Amygdala (tissue), 56 donors: ENCODE measurements at regions not wholly inside any gene's neighbourhood (a gene's known extent, or its start where the extent isn't known, plus 50 kb on each side); places are given as distances from the start of the nearest gene placed in this dataset.
"Not testable (repeated sequence)": the region's sequence is repeated elsewhere in the genome, so short reads cannot be mapped to it uniquely, and the experiment has no call there.

Source experiments
- DNase-seq, 56 donors: peaks; one replicate each; lab custom pipeline; 2025; lab: John Stamatoyannopoulos, UW

DNA sequence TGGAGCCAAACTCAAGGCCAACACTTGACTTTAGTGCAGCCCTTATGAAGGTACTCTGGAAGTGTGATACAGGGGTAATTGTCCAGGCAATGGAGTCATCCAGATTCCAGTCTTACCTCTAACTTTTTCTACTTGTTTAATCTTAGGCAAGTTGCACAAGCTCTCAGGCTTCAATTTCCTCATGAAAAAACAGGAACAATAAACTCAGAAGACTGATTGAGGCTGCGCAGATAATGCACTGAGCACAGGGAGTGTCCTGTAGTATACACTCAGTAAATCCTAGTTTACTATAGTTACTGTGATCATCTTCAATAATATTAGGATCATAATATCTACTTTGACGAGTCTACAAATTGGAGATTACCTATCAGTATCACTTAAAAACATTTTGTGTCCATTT lies 127.5 kb upstream of the SMLR1 start:
- no peak for DNase-seq

DNA sequence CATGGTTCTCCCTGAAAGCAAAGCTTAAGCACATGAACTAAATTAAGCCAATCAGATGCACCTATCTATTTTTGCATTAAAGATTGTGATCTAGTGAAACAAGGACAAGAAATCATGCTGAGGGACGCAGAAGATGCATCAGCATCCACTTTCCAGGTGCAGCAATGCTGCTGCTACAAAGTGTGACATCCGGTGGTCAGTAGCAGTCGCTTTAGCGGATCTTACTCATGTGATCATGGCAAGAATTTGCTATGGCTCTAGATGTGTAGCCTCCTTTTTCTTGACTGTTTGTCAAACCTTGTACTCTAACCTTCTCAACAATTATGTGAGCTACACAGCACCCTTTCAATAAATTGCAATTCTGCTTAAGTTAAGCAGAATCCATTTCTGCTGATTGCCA lies 126.8 kb upstream of the SMLR1 start:
- DNase-seq = no peak

DNA sequence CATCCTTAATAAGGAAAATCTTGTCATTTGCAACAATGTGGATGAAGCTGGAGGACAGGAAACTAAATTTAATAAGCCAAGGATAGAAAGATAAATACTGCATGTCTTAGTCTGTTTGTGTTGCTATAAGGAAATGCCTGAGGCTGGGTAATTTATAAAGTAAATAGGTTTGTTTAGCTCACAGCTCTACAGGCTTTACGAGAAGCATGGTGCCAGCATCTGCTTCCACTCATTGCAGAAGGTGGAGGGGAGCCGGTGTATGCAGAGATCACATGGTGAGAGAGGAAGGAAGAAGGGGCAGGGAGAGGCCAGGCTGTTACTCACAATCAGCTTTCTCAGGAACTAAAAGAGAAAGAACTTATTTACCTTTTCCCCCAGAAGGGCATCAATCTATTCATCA lies 118.9 kb upstream of the SMLR1 start:
- DNase-seq = no peak

DNA sequence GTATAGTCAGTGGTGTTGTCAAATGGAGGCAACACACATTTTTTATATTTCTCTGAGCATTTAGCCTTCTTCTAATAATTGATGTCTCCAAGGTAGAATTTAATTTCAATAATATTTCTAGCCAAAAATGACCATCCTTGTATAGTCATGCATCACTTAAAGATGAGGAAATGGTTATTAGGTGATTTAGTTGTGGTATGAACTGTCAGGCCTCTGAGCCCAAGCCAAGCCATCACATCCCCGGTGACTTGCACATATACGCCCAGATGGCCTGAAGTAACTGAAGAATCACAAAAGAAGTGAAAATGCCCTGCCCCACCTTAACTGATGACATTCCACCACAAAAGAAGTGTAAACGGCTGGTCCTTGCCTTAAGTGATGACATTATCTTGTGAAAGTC lies 115.6 kb upstream of the SMLR1 start:
- DNase-seq = not testable (repeated sequence)

DNA sequence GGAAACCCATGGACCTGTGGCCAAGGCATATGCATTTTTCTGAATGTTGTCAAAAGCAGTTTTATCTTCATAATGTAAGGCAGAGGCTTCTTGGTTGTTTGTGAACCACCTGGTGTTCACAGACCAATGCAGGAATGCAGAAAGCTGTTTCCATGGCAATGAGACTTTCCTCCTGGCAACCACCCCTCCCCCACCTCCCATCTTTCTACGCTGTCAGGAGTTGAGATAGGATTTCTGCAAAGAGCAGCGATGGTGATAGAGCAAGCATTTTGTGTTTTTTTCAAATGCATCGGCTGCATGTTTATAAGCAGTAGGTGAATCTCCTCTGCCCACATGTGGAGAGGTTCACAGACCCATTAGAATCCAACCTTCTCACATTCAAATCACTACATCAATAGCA lies 114.1 kb upstream of the SMLR1 start:
- peak in 34 of 56 donors; percentile 2 to 70 (median 17) for DNase-seq

DNA sequence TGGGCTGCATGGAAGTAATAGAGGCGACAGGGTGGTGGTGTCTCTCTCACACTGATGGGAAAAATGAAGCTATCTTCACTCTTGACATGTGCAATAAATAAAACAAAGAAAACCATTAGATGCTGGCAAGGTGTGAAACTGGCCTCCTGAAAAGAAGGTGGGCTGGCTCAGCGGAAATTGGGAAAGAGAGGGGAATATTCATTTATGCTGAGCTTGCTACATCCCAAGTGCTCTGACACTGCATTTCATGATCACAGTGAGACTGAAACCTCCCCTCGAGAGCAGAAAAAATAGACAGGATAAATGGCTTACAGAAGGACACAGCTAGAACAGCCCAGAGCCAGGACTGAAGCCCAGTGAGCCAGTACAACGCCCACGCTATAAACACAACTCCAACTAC lies 112.1 kb upstream of the SMLR1 start:
- DNase-seq = no peak

DNA sequence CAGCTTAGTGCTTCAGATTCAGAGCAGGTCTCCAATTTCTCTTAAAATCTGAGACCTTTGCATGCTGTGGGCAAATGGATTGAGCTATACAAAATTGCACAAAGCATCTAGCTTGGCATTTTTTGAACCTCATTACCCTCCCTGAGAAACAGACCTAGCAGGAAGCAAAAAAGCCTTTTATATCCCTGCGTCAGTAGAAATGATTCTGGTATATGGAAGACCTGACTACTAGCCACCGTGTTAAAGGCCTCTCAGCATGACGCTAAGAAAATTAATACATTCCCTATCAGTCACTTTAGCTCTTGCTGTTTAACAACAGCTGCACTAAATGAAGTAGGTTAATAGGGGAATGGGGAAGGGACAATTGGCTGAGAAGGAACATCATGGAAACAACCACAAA lies 110.7 kb upstream of the SMLR1 start:
- DNase-seq = no peak

DNA sequence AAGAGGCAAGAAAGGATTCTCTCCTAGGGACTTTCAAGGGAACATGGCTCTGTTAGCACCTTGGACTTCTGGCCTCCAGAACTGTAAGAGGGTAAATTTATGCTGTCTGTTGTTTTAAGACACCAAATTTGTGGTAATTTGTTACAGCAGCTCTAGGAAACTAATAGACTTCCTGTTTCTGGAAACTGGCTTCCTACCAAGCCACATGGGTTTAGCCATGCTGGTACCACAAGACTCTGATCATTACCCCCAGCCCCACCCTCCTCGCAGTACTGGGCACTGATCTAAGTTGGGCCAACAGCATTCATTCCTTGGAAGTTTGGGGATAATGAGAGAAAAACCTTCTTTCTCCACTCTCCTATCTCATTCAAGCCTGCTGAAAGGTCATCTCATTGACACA lies 109.5 kb upstream of the SMLR1 start:
- DNase-seq = no peak

DNA sequence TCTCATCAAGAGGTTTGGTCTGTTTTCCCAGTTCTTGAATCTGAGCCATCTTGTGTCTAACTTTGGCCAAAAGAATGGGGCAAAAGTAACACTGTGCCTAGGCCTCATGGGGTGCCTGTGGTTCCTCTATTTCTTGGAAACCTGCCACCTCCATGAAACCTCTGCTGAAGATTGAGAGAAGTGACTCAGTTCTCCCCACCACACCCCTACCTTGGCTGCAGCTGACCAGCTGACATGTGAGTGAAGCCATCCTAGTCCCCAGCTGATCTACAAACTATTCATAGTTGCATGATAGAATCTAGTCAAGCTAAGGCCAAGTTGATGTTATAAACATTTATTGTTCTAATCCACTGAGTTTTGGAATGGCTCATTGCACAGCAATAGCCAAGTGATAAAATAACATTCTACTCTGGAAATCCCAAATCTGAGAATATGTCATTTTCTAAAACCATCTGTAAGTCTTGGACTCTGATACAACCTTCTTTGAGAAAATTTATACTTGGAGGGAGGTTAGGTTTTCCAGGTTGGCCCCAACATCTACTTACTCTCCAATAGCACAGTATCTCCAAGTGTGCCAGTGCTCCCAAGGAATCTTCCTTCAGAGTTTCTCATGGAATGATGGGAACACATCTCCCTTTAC lies 107.0 kb upstream of the SMLR1 start:
- no peak for DNase-seq

DNA sequence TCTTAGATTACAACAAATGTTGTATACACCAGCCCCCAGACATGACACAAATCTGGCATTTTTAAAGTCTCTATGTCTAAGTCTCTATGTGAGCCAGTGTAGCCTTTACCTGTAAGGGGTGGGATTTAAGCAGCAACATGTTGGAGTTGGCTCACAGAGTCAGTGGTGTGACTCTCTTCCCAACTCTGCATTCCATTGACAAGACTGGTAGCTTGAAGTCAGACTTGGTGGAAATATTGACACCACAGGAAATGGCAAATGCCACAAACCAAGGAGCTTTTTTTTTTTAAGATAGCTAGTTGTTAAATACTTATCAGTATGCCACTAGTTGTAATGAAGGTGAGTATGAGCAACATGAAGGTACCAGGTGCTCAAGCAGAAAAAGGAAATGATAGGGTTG lies 103.1 kb upstream of the SMLR1 start:
- DNase-seq = no peak

DNA sequence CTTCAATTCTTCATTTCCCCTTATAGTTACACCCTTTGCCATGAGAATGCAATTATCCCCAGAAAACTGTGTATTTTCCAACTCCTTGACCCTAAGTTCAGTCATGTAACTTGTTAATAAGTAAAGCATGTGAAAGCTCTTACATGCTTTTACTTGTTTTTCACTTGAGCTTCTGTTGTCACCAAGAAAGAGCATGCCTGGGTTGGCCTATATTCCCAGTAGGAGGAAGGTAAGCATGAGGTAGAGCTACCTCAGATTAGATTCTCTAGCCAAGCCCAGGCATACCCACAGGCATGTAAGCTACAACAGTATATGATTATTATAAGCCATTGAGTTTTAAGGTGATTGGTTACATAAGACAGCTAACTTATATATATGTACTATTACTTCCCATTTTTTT lies 101.7 kb upstream of the SMLR1 start:
- DNase-seq = no peak

DNA sequence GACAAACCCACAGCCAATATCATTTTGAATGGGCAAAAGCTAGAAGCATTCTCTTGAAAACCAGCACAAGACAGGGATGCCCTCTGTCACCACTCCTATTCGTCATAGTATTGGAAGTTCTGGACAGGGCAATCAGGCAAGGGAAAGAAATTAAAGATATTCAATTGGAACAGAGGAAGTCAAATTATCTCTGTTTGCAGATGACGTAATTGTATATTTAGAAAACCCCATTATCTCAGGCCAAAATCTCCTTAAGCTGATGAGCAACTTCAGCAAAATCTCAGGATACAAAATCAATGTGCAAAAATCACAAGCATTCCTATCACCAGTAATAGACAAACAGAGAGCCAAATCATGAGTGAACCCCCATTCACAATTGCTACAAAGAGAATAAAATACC lies 99.1 kb upstream of the SMLR1 start:
- not testable (repeated sequence) for DNase-seq

DNA sequence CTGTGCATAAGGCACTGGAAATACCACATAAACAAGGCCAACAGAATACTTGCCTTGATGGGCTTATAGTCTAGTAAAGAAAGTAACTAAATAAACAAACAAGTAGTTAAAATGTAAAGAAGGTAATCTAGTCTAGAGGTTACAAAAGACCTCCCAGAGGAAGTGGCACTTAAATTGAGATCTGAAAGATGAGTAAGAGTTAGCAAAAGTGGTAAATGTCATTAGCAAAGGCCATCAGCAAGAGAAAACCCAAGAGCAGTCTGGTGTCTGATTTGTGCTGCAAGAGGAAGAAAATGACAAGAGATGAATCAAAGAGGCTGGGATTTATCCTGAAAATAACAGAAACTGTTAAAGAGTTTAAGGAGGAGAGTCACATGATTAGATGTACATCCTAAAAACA lies 96.6 kb upstream of the SMLR1 start:
- no peak for DNase-seq

DNA sequence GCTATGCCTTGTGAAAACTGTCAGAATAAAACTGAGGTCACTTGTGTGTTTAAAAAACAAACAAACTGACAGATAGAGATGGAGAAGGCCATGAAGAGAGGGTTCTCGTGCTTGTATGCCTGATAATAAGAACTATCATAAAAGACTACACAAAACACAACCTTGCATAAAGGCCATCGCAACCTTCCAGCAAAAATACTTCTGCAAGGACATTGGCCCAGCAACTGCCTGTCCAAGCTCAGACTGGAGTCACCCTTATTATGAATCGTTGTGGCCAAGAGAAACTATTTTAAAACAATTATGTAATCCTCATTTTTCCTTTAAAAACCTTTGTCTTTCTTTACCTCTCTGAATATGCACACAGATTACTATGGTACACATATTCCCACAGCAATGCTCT lies 93.0 kb upstream of the SMLR1 start:
- no peak for DNase-seq

DNA sequence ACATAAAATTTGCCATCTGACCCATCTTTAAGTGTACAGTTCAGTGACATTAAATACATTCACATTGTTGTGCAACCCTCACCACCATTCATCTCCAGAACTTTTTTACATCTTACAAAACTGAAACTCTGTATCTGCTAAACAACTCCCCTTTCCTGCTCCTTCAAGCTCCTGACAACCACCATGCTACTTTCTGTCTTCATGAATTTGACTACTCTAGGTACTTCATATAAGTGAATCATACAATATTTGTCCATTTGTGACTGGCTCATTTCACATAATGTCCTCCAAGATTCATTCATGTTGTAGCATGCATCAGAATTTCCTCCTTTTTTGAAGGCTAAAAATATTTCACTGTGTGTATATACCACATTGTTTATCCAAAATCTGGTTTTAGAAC lies 86.9 kb upstream of the SMLR1 start:
- no peak for DNase-seq

DNA sequence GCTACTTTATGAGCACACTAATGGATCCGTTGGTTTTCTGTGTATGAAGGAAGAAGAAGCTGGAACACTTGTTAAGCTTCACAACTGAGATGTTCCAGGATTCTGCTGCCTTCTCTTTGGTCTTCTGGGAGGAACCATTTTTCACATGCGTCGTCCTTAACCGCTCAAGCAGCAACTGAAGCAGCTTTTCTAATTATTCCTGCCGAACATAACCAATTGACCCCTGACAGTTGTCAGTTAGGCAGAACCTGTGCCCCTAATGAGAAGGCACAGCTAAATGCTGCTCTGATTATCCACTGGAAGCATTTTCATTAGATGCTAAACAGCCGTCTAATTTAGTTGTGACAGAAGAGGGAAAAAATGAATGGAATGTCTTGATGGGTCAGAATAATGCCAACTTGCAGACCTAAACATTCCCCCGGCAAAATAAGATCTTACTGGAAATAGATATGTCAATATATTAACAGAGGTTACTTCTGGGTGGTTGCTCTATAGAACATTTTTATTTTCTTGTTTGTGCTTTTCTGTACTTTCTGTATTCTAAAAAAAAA lies 85.0 kb upstream of the SMLR1 start:
- no peak for DNase-seq

DNA sequence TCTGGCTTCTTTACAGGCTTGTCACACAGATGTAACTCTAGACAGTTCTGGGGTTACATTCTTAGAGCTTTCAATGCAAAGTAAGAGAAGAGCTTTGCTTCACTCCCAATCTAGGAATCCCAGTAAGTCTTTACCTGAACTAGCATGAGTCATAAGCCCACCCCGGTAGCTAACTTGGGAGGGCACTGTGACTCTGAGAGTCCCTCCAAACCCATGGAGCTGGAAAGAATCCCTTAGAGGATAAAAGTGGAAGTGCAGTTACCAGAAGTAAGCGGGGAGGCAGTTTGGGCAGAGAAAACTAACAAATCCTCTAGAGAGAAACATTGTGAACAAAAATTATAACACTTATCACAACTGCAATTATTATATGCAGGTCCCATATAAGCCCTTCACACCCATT lies 84.0 kb upstream of the SMLR1 start:
- DNase-seq = no peak

DNA sequence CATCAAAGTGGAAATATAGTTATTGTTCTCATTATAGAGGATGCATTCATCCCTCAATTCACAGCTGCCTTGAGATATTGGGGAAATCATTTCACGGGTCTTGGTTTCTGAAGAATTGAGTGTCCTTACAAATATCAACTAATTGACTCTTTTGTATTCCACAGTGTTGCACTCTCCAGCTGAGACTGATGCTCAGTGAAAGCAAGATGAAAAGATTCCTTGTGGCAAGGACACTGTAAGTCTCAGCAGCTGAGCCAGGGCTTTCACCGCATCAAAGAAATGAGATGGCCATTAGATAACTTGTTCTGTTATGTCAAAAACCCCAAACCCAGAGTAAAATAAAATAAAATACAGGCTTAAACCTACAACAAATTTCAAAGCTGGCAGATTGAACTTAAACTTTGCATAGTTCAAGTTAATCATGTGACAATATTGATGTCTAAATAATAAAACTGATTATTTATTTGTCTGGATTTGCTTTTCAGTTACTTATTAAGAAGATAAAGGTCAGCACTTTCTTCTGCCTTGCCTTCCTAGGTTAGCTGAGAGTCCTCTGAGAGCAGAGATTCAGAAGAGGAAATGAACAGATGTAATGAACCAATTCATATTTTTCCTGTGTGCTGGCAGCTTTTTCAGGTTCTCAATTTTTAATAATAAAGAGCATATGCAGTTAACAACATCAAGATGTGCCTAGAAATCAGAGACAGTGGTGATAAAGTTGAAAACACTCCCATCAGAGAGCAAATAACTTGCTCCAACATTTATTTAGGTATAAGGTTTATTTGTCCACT lies 82.4 kb upstream of the SMLR1 start:
- DNase-seq = no peak

DNA sequence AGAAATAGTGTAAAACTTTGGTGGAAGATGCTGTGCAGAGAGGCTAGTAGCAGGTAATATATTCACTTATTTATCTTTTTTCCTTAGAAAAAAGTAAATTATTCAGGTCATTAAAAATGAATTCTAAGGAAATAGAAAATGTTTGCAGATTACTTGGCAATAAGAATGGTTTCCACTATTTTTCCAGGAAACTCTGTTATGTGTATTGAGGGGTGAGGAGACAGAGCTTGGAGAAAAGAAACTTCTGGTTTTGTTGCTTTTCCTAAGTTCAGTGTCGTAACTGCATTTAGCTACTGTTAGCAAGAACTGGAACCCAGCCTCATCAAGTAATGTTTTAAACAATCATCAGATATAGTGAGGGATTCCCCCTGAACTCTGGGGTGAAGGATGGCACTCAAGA lies 79.2 kb upstream of the SMLR1 start:
- no peak for DNase-seq

DNA sequence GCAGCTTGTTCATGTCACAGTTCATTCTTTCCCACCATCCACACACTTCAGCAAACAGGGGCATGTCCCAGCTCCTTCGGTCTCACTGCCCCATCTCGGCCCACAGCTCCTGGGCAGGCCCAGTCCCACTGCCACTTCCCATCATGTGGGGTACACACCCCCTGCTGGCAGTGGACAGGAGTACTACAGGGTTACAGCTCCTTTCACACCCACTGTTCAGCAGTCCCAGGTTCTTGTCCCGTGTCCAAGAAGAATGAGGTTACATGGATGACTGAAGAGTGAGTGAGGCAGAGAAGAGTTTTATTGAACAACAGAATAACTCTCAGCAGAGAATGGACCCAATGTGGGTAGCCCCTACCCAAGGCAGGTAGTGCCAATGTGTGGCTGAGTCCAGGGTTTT lies 77.8 kb upstream of the SMLR1 start:
- DNase-seq = no peak

DNA sequence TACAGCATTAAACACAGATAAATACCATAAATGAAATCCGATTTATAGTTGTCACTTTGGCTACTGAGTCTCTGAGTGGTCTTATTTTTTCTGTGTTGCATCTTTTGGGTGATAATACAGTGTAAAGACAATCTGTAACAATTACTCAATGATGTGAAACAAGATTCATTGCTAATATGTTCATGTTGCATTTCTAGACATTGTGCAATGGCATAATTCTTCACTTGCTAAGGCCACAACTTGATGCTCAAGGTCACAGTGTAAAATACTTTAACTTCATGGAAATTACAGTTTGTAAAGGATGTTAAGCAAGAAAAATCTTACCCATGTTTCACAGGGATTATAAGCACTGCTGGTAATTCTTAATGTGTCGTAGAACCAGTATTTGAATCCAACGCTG lies 74.9 kb upstream of the SMLR1 start:
- no peak for DNase-seq

DNA sequence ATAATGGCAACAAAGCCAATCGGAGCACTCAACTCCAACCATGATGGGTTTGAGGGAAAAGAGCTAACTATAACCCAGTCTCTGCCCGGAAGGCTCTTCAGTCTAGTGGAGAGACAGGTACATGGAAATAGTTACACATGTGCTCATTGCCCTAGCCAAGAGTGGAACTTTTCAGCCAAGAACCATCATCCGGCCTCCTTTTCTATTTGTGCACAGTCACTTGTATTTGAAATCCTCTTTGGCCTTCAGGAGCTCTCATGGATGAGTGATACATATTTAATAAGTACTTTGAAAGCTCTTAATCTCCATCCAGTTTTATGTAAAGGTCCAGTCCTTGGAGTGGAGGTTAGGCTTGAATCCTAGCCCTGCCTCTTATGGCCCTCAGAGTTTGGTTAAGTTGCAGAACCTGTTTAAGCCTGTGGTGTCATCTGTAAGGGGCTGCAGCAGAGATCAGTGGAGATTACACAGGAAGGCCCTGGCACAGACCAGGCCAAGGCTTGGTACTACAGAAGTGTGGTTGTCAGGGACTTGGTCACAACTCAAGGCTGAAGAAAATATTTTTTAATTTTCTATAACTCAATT lies 72.3 kb upstream of the SMLR1 start:
- no peak for DNase-seq
